ENCODE measurements at regions not wholly inside any gene's neighbourhood (a gene's known extent, or its start where the extent isn't known, plus 50 kb on each side); places are given as distances from the start of the nearest gene placed in this dataset.

GRCh38 chr7:21146642-21147423 is 281.1 kb upstream of the SP4 start:
- no peak for DNase-seq (ENCODE audit: low read depth, low spot score)

GRCh38 chr7:21149809-21150208 is 278.1 kb upstream of the SP4 start:
- no peak for DNase-seq (ENCODE audit: low read depth, low spot score)

GRCh38 chr7:21154614-21155013 is 273.3 kb upstream of the SP4 start:
- DNase-seq (ENCODE audit: low read depth, low spot score) = no peak

GRCh38 chr7:21159506-21159905 is 268.4 kb upstream of the SP4 start:
- DNase-seq (ENCODE audit: low read depth, low spot score) = no peak

GRCh38 chr7:21160401-21160800 is 267.5 kb upstream of the SP4 start:
- no peak for DNase-seq (ENCODE audit: low read depth, low spot score)

GRCh38 chr7:21167942-21168341 is 259.9 kb upstream of the SP4 start:
- DNase-seq (ENCODE audit: low read depth, low spot score) = no peak

GRCh38 chr7:21169667-21170580 is 258.0 kb upstream of the SP4 start:
- no peak for DNase-seq (ENCODE audit: low read depth, low spot score)

- no peak for DNase-seq (ENCODE audit: low read depth, low spot score)
Measured at GRCh38 chr7:21172800-21173199, 255.1 kb upstream of the SP4 start.

GRCh38 chr7:21173436-21173835 is 254.4 kb upstream of the SP4 start:
- no peak for DNase-seq (ENCODE audit: low read depth, low spot score)

GRCh38 chr7:21175714-21176113 is 252.2 kb upstream of the SP4 start:
- DNase-seq (ENCODE audit: low read depth, low spot score) = no peak

GRCh38 chr7:21184942-21185652 is 242.8 kb upstream of the SP4 start:
- no peak for DNase-seq (ENCODE audit: low read depth, low spot score)

- no peak for DNase-seq (ENCODE audit: low read depth, low spot score)
Measured at GRCh38 chr7:21185653-21186265, 242.1 kb upstream of the SP4 start.

GRCh38 chr7:21191321-21192073 is 236.4 kb upstream of the SP4 start:
- no peak for DNase-seq (ENCODE audit: low read depth, low spot score)

- no peak for DNase-seq (ENCODE audit: low read depth, low spot score)
Measured at GRCh38 chr7:21192657-21193056, 235.2 kb upstream of the SP4 start.

- no peak for DNase-seq (ENCODE audit: low read depth, low spot score)
Measured at GRCh38 chr7:21193895-21194294, 234.0 kb upstream of the SP4 start.

- DNase-seq (ENCODE audit: low read depth, low spot score) = no peak
Measured at GRCh38 chr7:21194936-21195335, 232.9 kb upstream of the SP4 start.

- no peak for DNase-seq (ENCODE audit: low read depth, low spot score)
Measured at GRCh38 chr7:21198921-21199320, 229.0 kb upstream of the SP4 start.

- DNase-seq (ENCODE audit: low read depth, low spot score) = no peak
Measured at GRCh38 chr7:21200503-21200902, 227.4 kb upstream of the SP4 start.

- no peak for DNase-seq (ENCODE audit: low read depth, low spot score)
Measured at GRCh38 chr7:21214657-21215056, 213.2 kb upstream of the SP4 start.

- no peak for DNase-seq (ENCODE audit: low read depth, low spot score)
Measured at GRCh38 chr7:21215307-21215706, 212.6 kb upstream of the SP4 start.

- no peak for DNase-seq (ENCODE audit: low read depth, low spot score)
Measured at GRCh38 chr7:21217365-21217764, 210.5 kb upstream of the SP4 start.
